DND-41 (cell line): ENCODE measurements at regions not wholly inside any gene's neighbourhood (a gene's known extent, or its start where the extent isn't known, plus 50 kb on each side); places are given as distances from the start of the nearest gene placed in this dataset.

ENCODE experiments used
- ATAC-seq: fragments of 200-7000 bp; cut with Tn5 transposase; 3 replicates; pipeline ENCODE4 v1.9.1; 2021; ENCODE audit warnings: low read depth; ENCODE audit not compliant: insufficient read depth
- DNase-seq: peaks from one replicate; pipeline ENCODE4 v3.0.0-alpha.2; 2020
- H2AFZ ChIP-seq: 2 replicates; pipeline ENCODE4 v1.6.0; 2012; ENCODE audit warnings: low read depth, low read length
- H3K27ac ChIP-seq: 2 replicates; pipeline ENCODE4 v1.5.1; 2012; ENCODE audit warnings: low read length, inconsistent platforms
- H3K27me3 ChIP-seq: fragments of 200-600 bp; sonication (generic); 2 replicates; pipeline ENCODE4 v1.6.0; 2012; ENCODE audit warnings: low read length, mild to moderate bottlenecking, inconsistent platforms; ENCODE audit not compliant: insufficient read depth, poor library complexity
- H3K36me3 ChIP-seq: 2 replicates; pipeline ENCODE4 v1.5.1; 2012; ENCODE audit warnings: low read length, inconsistent platforms; ENCODE audit not compliant: insufficient read depth
- H3K4me1 ChIP-seq: 2 replicates; pipeline ENCODE4 v1.5.1; 2012; ENCODE audit warnings: mild to moderate bottlenecking, low read length; ENCODE audit not compliant: insufficient read depth
- H3K4me2 ChIP-seq: 2 replicates; pipeline ENCODE4 v1.6.0; 2012; ENCODE audit warnings: mild to moderate bottlenecking, moderate library complexity, low read length, inconsistent platforms; ENCODE audit not compliant: insufficient read depth
- H3K4me3 ChIP-seq, 2 experiments: fragments of 200-600 bp in 1 of 2; shearing (Covaris generic) in 1 of 2; 2 replicates each; pipeline ENCODE4 v1.5.1; 2012 to 2016; ENCODE audit warnings: inconsistent platforms in 2 of 2, low read length in 2 of 2, mild to moderate bottlenecking in 2 of 2, low read depth in 1 of 2, moderate library complexity in 1 of 2
- H3K79me2 ChIP-seq: 2 replicates; pipeline ENCODE4 v1.6.0; 2012; ENCODE audit warnings: low read length, inconsistent platforms; ENCODE audit not compliant: insufficient read depth
- H3K9ac ChIP-seq: 2 replicates; pipeline ENCODE4 v1.6.0; 2012; ENCODE audit warnings: low read depth, mild to moderate bottlenecking, inconsistent platforms, low read length, moderate library complexity
- H3K9me3 ChIP-seq: 2 replicates; pipeline ENCODE4 v1.5.1; 2012; ENCODE audit warnings: low read length, moderate library complexity, mild to moderate bottlenecking, inconsistent platforms; ENCODE audit not compliant: insufficient read depth, severe bottlenecking
- H4K20me1 ChIP-seq: 2 replicates; pipeline ENCODE4 v1.6.0; 2012; ENCODE audit warnings: low read length; ENCODE audit not compliant: insufficient read depth
- EZH2 ChIP-seq: IDR thresholded peaks from 3 replicates; pipeline ENCODE4 v1.6.1; 2012; ENCODE audit warnings: borderline replicate concordance, low read depth, mild to moderate bottlenecking, moderate library complexity, low read length, inconsistent platforms; ENCODE audit not compliant: severe bottlenecking
- TF ChIP-seq, protein P1 (sequence below): IDR thresholded peaks from 2 replicates; pipeline ENCODE4 v1.5.1; 2012; ENCODE audit warnings: borderline replicate concordance, low read length, moderate library complexity, mild to moderate bottlenecking; ENCODE audit not compliant: poor library complexity, severe bottlenecking; ENCODE audit errors: extremely low read depth

DNA sequence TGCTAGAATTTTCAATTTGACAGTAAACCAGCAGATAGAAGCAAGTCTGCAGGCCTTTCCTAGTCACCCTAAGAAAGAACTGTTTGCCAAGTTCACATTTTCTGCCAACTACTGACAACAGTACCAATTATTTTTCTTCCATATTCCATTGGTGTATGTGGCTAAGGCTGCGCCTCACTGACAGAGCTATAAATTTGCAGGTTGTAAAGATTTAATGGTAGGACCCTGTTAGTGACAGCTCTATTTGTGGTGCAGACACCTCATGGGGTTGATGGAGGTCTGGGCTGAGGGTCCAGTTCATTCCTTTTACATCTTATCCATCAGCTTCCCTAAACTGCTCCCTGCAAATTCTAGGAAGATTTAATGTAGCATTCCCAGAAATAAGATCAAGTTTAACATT lies 228.5 kb downstream of the FRK start:
- Histone ChIP-seq H3K9ac (no peak overlapping the region), H3K27me3 (no peaks in the 10 kb centered on the region), H3K9me3 (no peaks in the 10 kb centered on the region), H3K36me3 (no peaks in the 10 kb centered on the region), H3K4me1 (no peaks in the 10 kb centered on the region), H3K4me3 (no peak overlapping the region), H4K20me1 (no peaks in the 10 kb centered on the region), H2AFZ (no peak overlapping the region), H3K79me2 (no peaks in the 10 kb centered on the region), H3K27ac (no peak overlapping the region), H3K4me2 (no peak overlapping the region)
- TF ChIP-seq, protein P1, sequence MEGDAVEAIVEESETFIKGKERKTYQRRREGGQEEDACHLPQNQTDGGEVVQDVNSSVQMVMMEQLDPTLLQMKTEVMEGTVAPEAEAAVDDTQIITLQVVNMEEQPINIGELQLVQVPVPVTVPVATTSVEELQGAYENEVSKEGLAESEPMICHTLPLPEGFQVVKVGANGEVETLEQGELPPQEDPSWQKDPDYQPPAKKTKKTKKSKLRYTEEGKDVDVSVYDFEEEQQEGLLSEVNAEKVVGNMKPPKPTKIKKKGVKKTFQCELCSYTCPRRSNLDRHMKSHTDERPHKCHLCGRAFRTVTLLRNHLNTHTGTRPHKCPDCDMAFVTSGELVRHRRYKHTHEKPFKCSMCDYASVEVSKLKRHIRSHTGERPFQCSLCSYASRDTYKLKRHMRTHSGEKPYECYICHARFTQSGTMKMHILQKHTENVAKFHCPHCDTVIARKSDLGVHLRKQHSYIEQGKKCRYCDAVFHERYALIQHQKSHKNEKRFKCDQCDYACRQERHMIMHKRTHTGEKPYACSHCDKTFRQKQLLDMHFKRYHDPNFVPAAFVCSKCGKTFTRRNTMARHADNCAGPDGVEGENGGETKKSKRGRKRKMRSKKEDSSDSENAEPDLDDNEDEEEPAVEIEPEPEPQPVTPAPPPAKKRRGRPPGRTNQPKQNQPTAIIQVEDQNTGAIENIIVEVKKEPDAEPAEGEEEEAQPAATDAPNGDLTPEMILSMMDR = no peak
- no peak for TF ChIP-seq EZH2
- no peak for DNase-seq
- ATAC-seq = no peak

DNA sequence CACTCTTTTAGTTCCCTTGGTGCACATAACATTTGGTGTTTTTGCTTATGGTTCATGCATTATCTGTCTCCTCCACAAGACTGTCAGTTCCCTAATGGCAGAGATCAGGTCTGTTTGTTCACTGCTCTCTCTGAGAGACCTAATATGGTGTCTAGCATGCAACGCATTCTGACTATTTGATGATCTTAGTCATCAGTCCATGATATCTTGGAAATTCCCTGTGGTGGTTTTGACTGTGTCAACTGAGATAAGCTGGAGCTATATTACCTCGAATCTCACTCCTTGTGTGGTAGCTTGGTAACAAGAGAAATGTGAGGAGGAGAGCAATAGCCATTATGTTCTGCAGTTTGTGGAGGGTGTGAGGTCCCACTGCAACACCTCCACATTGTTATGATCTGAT lies 229.8 kb downstream of the FRK start:
- no peaks in the 10 kb centered on the region for H3K79me2 ChIP-seq
- DNase-seq (no peak), ATAC-seq (no peak)
- no peak overlapping the region for H3K4me2 ChIP-seq
- H2AFZ ChIP-seq = no peak overlapping the region
- H3K4me1 ChIP-seq = no peaks in the 10 kb centered on the region
- no peak overlapping the region for H3K27ac ChIP-seq
- H3K4me3 ChIP-seq = no peak overlapping the region
- no peak for TF ChIP-seq EZH2
- TF ChIP-seq, protein P1 = no peak
- no peak overlapping the region for H3K9ac ChIP-seq
- no peaks in the 10 kb centered on the region for H3K27me3 ChIP-seq
- no peaks in the 10 kb centered on the region for H3K36me3 ChIP-seq
- no peaks in the 10 kb centered on the region for H3K9me3 ChIP-seq
- no peaks in the 10 kb centered on the region for H4K20me1 ChIP-seq

DNA sequence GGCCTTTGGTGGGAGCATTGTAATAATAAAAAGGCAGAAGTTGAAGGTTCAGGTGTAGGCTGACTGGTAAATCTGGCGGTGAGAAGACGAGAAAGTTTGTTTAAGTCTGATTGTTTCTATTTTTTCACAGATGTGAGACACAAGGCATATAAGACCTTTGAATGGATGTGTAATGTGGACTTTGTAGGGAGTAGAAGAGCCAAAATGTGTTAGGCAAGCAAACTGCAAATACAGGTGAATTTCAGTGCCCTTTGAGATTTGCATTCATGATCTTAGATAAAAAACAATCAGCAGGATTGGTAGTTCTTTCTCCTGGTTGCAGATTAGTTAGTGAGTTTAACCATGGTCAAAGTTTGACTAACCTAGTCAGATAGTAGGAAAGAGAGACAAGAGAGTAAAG lies 238.9 kb downstream of the FRK start:
- H3K4me1 ChIP-seq = no peaks in the 10 kb centered on the region
- no peak overlapping the region for H2AFZ ChIP-seq
- no peak overlapping the region for H3K9ac ChIP-seq
- TF ChIP-seq EZH2 = no peak
- TF ChIP-seq, protein P1 = no peak
- H3K4me2 ChIP-seq = no peak overlapping the region
- no peaks in the 10 kb centered on the region for H3K27me3 ChIP-seq
- H3K27ac ChIP-seq = no peak overlapping the region
- no peak for DNase-seq
- H3K36me3 ChIP-seq = no peaks in the 10 kb centered on the region
- no peak for ATAC-seq
- H3K4me3 ChIP-seq = no peak overlapping the region
- no peaks in the 10 kb centered on the region for H3K9me3 ChIP-seq
- no peaks in the 10 kb centered on the region for H3K79me2 ChIP-seq
- H4K20me1 ChIP-seq = no peaks in the 10 kb centered on the region

DNA sequence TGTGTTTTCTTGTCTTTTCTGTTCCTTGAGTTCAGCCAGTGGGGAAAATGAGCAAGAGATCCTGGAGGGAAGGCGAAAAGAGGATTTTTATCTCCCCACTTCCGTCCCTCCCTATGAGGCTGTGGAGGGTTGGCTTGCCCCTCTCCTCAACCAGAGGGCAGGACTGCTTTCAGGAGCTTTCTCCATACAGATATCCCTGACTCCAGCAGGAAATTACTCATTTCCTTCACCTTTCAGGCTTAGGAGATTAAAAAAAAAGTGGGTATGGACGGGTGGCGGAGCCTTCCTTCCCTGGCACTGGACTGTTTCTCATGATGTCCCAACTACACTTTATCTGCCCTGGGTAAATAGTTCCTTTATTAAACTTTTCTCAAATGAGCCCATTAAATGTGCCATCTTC lies 241.2 kb downstream of the FRK start:
- Histone ChIP-seq H3K4me3 (no peak overlapping the region), H3K79me2 (no peaks in the 10 kb centered on the region), H3K36me3 (no peaks in the 10 kb centered on the region), H3K4me1 (no peaks in the 10 kb centered on the region), H3K27me3 (no peaks in the 10 kb centered on the region), H3K9ac (no peak overlapping the region), H3K27ac (no peak overlapping the region), H3K4me2 (no peak overlapping the region), H3K9me3 (no peaks in the 10 kb centered on the region), H4K20me1 (no peaks in the 10 kb centered on the region), H2AFZ (no peak overlapping the region)
- ATAC-seq (no peak), DNase-seq (no peak)
- TF ChIP-seq, protein P1 = no peak
- TF ChIP-seq EZH2 = no peak
